GM10266 (cell line): ENCODE measurements at regions not wholly inside any gene's neighbourhood (a gene's known extent, or its start where the extent isn't known, plus 50 kb on each side); places are given as distances from the start of the nearest gene placed in this dataset.

Experiments
- DNase-seq: peaks from one replicate; pipeline ENCODE4 v3.0.0; 2012; ENCODE audit errors: extremely low spot score
- CTCF ChIP-seq: IDR thresholded peaks from 2 replicates; pipeline ENCODE4 v1.5.1; 2012; ENCODE audit warnings: mild to moderate bottlenecking, low read depth; ENCODE audit not compliant: control insufficient read depth, insufficient read depth; ENCODE audit errors: missing control alignments

- no peak for DNase-seq
- TF ChIP-seq CTCF: no peak
These were observed 513.9 kb downstream of the OMA1 start for GRCh38 chr1:58032611-58033073.

DNA sequence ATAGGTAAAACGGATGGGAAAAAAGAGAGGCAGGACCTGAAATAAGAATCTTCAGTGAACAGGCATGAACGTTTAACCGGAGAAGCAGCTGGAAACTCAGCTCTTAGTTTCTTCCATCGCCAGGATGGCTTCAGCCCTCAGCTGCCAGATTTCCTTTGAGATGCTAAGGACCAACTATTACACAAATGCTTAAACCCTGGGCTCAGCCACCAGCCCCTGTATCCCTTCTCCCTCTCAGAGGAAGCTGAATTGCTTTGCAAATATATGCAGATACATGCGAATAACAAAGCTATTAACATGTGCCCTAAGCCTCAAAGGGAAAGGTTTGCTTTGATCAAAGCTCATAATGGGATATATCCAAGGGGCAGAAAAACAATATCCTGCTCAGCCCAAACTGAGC is 515.1 kb downstream of the OMA1 start:
- DNase-seq: no peak
- TF ChIP-seq CTCF: no peak

- DNase-seq: no peak
- no peak for TF ChIP-seq CTCF
These were observed 516.1 kb downstream of the OMA1 start for GRCh38 chr1:58030456-58030855.

GRCh38 chr1:58017641-58018040 is 528.9 kb downstream of the OMA1 start:
- DNase-seq: no peak
- TF ChIP-seq CTCF: no peak

GRCh38 chr1:58013237-58013636 is 533.3 kb downstream of the OMA1 start:
- DNase-seq: no peak
- no peak for TF ChIP-seq CTCF

DNA sequence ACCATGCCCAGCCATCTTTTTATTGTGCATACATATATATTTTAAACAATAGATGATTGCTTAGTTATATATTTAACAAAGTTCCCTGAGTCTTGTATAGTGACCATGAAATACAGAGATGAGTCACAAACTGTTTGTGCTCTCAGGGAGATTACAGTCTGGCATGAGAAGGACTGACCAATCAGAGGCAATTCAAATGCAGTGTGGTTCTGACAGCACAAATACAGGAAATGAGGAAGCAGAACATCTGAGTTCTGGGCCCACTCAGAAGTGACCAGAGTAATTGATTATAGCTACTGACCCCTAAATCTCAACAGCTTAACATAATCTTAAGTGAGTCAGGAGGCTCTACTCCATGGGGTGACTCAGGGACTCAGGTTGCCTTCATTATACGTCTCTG is 534.5 kb downstream of the OMA1 start:
- no peak for DNase-seq
- no peak for TF ChIP-seq CTCF

GRCh38 chr1:58006421-58007046 is 540.0 kb downstream of the OMA1 start:
- no peak for TF ChIP-seq CTCF
- no peak for DNase-seq
